GM08714 (cell line): ENCODE measurements at regions not wholly inside any gene's neighbourhood (a gene's known extent, or its start where the extent isn't known, plus 50 kb on each side); places are given as distances from the start of the nearest gene placed in this dataset.
A peak's percentile ranks its signal among the peaks of the same experiment; 100 is the strongest.
"Not testable (repeated sequence)": the region's sequence is repeated elsewhere in the genome, so short reads cannot be mapped to it uniquely, and the experiment has no call there.

ENCODE experiments used
- H3K4me3 ChIP-seq: fragments of 200-500 bp; sonication (Bioruptor generic); 2 replicates; pipeline ENCODE4 v1.5.1; 2014; ENCODE audit warnings: mild to moderate bottlenecking, low read length, inconsistent platforms
- ZNF274 ChIP-seq: IDR thresholded peaks from 2 replicates; pipeline ENCODE4 v1.6.1; 2012; ENCODE audit warnings: mild to moderate bottlenecking, low read depth, low read length

DNA sequence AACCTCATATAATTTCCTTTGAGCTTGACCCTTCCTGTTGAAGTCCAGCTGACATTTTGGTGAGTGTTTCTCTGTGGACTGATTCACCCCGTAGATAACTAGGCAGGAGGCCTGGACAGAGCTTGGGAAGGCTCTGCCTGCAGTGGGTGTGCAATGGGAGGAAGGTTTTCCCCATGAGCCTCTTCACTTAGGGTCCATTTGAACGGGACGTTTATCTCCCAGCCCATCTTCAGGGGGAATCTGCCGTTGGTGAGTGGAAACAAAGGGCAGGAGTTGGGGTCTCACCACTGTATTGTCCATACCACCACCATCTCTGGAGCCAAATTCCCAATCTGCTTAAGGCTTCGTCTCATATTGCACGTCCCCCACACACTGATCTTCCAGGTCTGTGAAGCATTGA lies 825.6 kb upstream of the TPTE start:
- H3K4me3 ChIP-seq: not testable (repeated sequence)

DNA sequence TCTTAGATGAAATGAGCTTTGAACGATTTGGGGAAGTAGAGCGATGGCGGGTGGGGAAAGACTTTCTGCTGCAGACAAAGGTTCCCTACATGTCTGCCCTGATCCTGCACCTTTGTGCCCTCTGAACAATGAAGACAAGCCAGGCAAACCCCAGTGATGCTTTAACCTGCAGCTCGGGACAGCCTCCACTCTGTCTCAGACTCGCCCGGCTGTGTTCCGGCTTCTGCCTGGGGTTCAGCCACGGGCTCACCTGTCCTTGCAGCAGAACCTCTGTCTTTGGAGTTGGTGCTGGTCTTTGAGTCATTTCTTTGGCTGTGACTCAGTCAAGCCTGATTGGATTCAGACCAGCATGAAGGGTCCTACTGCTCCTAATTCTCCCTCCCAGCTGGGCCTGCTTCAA lies 823.6 kb upstream of the TPTE start:
- not testable (repeated sequence) for H3K4me3 ChIP-seq

GRCh38 chr21:9705016-9705415 lies 816.4 kb upstream of the TPTE start:
- H3K4me3 ChIP-seq: not testable (repeated sequence)

GRCh38 chr21:9705455-9705854 lies 815.9 kb upstream of the TPTE start:
- H3K4me3 ChIP-seq: not testable (repeated sequence)

DNA sequence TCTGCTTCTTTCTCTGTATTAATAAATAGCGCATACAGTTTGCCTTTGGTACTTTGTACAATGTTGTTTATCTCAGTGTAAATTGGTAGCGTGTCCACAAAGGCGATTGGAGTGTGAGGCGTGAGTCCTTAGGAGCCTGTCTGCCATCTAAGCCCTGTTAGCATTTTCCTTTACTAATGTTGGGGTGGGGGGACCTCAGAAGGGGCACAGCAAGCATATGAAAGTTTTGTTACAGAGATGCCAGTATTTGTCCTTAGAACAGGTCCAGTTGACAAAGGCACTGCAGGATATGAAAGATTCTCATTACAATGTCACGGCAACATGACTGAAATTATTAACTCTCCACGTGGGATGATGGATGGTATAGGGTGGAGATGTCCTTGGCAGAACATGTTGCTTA lies 796.8 kb upstream of the TPTE start:
- not testable (repeated sequence) for H3K4me3 ChIP-seq

DNA sequence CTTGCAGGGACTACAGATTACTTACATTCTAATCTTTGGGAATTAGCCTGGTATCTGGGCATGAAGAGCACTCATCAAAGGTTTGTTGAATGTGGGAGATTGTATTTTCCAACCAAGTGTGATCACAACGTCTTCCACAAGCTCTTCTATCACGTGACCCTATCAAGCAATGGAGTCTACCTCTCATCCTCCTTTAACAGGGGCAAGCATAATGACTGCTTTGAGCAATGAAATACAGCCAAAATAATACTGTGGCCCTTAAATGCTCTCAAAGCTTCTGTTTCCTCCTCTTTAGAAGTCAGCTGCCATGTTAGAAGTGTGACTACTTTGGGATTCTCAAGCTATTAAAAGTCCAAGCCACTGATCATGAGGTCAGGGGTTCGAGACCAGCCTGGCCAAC lies 794.2 kb upstream of the TPTE start:
- not testable (repeated sequence) for H3K4me3 ChIP-seq

- H3K4me3 ChIP-seq: not testable (repeated sequence)
Observed at GRCh38 chr21:9728219-9728992, 793.0 kb upstream of the TPTE start.

DNA sequence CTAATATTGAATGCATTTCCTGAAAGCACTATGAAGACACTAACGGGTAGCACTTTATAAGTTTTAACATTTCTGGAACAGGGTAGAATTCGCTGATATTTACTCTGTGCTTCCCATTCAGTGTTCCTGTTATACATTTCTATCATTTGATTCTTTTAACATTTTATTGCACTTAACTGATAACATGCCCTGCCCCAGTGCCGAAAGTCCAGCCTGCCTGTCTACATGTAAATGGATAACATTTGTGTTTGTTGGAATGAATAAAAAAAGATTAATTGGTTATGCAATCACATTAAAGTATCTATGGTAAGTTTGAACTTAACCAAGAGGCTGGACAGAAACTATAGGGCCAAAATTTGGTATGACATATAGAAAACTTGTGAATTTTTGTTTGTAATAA lies 790.5 kb upstream of the TPTE start:
- no peak overlapping the region for H3K4me3 ChIP-seq
- no peak for TF ChIP-seq ZNF274

- H3K4me3 ChIP-seq: not testable (repeated sequence)
Observed at GRCh38 chr21:9731317-9731716, 790.1 kb upstream of the TPTE start.

DNA sequence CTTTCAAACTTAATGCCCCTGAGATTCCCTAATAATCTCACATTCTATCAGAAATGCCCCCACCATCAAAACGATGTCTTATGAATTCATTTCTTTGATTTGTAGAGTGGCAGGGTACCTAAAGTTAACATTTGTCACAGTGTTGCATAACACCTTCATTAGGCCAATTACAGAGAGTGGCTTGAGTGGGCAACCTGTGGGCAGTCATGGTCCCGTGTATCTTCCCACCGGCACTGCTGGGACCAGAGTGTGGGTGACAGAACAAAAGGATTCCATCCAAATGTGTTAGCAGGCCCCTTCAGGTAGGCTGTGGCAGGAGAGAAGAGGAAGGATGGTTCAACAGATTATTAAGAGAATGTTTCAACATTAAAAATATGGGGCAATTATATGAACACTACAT lies 788.8 kb upstream of the TPTE start:
- not testable (repeated sequence) for H3K4me3 ChIP-seq

- not testable (repeated sequence) for H3K4me3 ChIP-seq
Observed at GRCh38 chr21:9733761-9734558, 787.4 kb upstream of the TPTE start.

- no peak for TF ChIP-seq ZNF274
- no peak overlapping the region for H3K4me3 ChIP-seq
Observed at GRCh38 chr21:9735421-9735961, 785.9 kb upstream of the TPTE start.

DNA sequence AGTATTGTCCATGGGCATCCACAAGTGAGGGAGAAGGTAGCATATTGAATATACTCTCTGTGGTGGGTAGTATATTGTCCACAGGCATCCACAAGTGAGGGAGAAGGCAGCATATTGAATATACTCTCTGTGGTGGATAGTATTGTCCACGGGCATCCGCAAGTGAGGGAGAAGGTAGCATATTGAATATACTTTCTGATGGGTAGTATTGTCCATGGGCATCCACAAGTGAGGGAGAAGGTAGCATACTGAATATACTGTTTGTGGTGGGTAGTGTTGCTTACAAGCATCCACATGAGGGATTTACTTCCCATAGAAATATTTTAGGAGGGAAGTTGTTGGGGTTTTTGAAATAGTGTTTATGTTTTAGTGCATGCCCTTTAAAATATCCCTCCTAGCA lies 784.1 kb upstream of the TPTE start:
- H3K4me3 ChIP-seq: not testable (repeated sequence)

DNA sequence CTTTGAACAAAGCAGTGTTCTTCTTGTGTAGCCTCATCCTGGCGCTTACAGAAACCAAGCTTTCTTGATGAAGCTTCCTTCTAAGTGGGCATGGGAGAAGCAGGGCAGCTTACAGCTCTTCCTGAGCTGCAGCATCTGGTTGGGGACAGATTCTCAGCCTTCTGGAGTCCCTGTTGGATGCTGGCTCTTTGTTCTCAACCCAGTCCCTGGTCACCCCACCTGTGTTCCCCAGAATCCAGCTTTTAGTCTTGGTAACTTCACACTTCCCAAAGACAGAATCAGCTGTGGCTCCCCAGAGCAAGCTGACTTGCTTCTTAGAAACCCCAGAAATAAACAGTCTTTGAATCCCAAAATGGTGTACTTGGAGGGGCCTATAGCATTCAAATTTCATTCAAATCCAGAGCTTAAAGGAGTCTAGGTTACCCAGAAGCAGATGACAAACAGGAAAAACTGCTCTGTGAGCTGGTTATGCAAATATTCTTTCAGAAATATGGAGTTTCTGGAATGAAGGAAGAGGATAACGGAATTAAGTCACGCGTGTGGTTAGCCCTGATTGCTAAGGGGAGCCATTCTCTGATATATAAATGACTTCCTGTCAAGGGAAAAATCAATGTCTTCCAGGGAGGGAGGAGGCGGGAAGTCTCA lies 783.4 kb upstream of the TPTE start:
- not testable (repeated sequence) for H3K4me3 ChIP-seq

GRCh38 chr21:9738527-9738926 lies 782.9 kb upstream of the TPTE start:
- TF ChIP-seq ZNF274: 0 out of 2 replicates have a peak, but pooled peaks have one; percentile 19
- H3K4me3 ChIP-seq: no peak overlapping the region

DNA sequence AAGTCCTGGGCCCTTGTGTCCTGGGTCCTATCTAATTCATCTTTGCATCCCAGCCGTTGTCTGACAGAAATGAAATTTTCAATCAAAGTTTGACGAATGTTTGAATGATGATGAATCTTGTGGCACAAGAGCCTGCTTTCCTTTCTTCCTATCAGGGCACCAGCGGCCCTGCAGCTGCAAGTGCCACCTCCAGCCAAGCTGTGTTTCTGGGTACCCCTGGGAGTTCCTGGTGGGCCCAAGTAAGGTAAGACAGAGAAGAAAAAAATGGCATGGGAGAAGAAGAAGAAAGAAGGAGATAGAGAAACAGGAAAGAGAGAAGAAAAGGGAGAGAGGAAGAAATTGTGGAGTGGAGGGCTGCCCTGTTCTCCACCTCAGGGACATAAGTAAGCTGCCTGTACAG lies 782.1 kb upstream of the TPTE start:
- no peak for TF ChIP-seq ZNF274
- no peak overlapping the region for H3K4me3 ChIP-seq

DNA sequence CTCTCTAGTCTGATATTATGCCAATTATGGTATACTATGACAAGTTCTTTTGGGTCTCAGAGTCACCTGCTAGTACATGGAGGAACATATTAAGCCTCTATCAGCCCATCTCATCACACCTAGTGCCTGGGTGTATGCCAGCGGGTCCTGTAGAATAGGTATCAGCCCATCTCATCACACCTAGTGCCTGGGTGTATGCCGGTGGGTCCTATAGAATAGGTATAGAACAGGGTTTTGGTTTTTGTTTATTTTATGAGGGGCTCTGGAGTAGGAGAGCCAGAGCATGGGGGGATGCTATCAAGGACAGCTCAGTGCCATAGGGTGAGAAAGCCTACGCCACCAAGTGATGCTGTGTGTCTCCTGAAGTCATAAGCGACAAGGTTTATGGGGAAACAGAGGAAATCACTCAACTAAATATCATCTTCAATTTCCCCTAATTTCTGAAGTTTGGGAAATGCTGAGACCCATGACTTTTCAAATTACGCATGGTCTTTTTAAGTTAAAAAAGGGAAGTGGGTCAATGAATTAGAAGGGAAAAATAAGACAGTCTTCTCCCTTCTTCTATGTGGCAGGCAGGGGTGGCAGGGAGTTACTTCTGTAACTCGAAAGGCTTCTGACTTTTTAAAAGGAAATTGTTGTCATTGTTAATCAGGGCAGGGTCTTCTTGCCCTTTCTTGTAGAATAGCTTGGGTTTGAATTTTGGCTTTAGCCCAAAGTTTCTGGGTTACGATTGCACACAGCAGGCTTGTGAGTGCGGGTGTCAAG lies 781.0 kb upstream of the TPTE start:
- not testable (repeated sequence) for H3K4me3 ChIP-seq

- not testable (repeated sequence) for H3K4me3 ChIP-seq
Observed at GRCh38 chr21:9740991-9741742, 780.2 kb upstream of the TPTE start.

GRCh38 chr21:9743566-9743965 lies 777.8 kb upstream of the TPTE start:
- H3K4me3 ChIP-seq: not testable (repeated sequence)

- not testable (repeated sequence) for H3K4me3 ChIP-seq
Observed at GRCh38 chr21:9744166-9744565, 777.2 kb upstream of the TPTE start.
